Stromal cell of bone marrow (primary cell): ENCODE measurements at regions not wholly inside any gene's neighbourhood (a gene's known extent, or its start where the extent isn't known, plus 50 kb on each side); places are given as distances from the start of the nearest gene placed in this dataset.

ENCODE experiments used
- DNase-seq: peaks from one replicate; pipeline ENCODE4 v3.0.0-alpha.2; 2012; ENCODE audit warnings: low read depth

- DNase-seq, result no peak
Observed at GRCh38 chr3:102182162-102182561, 252.7 kb upstream of the ZPLD1 start.

GRCh38 chr3:102183186-102183585 is 251.6 kb upstream of the ZPLD1 start:
- no peak for DNase-seq

GRCh38 chr3:102183623-102184022 is 251.2 kb upstream of the ZPLD1 start:
- no peak for DNase-seq

- no peak for DNase-seq
Observed at GRCh38 chr3:102189541-102189940, 245.3 kb upstream of the ZPLD1 start.

GRCh38 chr3:102189956-102190723 is 244.7 kb upstream of the ZPLD1 start:
- DNase-seq, result no peak

GRCh38 chr3:102192575-102192974 is 242.2 kb upstream of the ZPLD1 start:
- DNase-seq, result no peak

GRCh38 chr3:102193255-102193654 is 241.6 kb upstream of the ZPLD1 start:
- no peak for DNase-seq

GRCh38 chr3:102194001-102194400 is 240.8 kb upstream of the ZPLD1 start:
- no peak for DNase-seq

GRCh38 chr3:102194760-102195159 is 240.1 kb upstream of the ZPLD1 start:
- DNase-seq, result no peak

GRCh38 chr3:102195198-102195948 is 239.4 kb upstream of the ZPLD1 start:
- DNase-seq, result no peak

- DNase-seq, result no peak
Observed at GRCh38 chr3:102200126-102200525, 234.7 kb upstream of the ZPLD1 start.

- no peak for DNase-seq
Observed at GRCh38 chr3:102200560-102200959, 234.3 kb upstream of the ZPLD1 start.

- no peak for DNase-seq
Observed at GRCh38 chr3:102205647-102206046, 229.2 kb upstream of the ZPLD1 start.

- DNase-seq, result peak; percentile 90
Observed at GRCh38 chr3:102206511-102207031, 228.2 kb upstream of the ZPLD1 start.

GRCh38 chr3:102207151-102207571 is 227.7 kb upstream of the ZPLD1 start:
- peak; percentile 70 for DNase-seq

- DNase-seq, result no peak
Observed at GRCh38 chr3:102215166-102215565, 219.6 kb upstream of the ZPLD1 start.

- no peak for DNase-seq
Observed at GRCh38 chr3:102223132-102223531, 211.7 kb upstream of the ZPLD1 start.

GRCh38 chr3:102224171-102224570 is 210.6 kb upstream of the ZPLD1 start:
- DNase-seq, result peak; percentile 15

GRCh38 chr3:102225005-102225404 is 209.8 kb upstream of the ZPLD1 start:
- no peak for DNase-seq

GRCh38 chr3:102225407-102226132 is 209.2 kb upstream of the ZPLD1 start:
- DNase-seq, result peak; percentile 56

GRCh38 chr3:102226463-102226862 is 208.4 kb upstream of the ZPLD1 start:
- no peak for DNase-seq

GRCh38 chr3:102229062-102229655 is 205.7 kb upstream of the ZPLD1 start:
- peak; percentile 47 for DNase-seq
